ENCODE measurements at regions not wholly inside any gene's neighbourhood (a gene's known extent, or its start where the extent isn't known, plus 50 kb on each side); places are given as distances from the start of the nearest gene placed in this dataset.

- Histone ChIP-seq H3K36me3 (ENCODE audit: control insufficient read depth, insufficient read depth, low read length) (no peaks in the 10 kb centered on the region), H3K27ac (no peak overlapping the region), H3K9me3 (ENCODE audit: control insufficient read depth, low read length) (no peaks in the 10 kb centered on the region), H3K4me1 (no peaks in the 10 kb centered on the region), H3K4me3 (ENCODE audit: low read depth, low read length) (no peak overlapping the region), H3K9ac (no peak overlapping the region), H3K79me2 (no peaks in the 10 kb centered on the region), H2AFZ (no peak overlapping the region), H3K4me2 (ENCODE audit: low read length) (no peak overlapping the region), H3K27me3 (ENCODE audit: control insufficient read depth, insufficient read depth, low read length) (no peaks in the 10 kb centered on the region)
- TF ChIP-seq CTCF (IDR thresholded peaks at IDR 0.05): no peak
Measured at GRCh38 chr2:121007490-121007853, 271.8 kb downstream of the GLI2 start.

- H3K79me2 ChIP-seq: no peaks in the 10 kb centered on the region
- TF ChIP-seq CTCF (IDR thresholded peaks at IDR 0.05): no peak
- H3K9ac ChIP-seq: no peak overlapping the region
- H2AFZ ChIP-seq: no peak overlapping the region
- H3K4me3 ChIP-seq (ENCODE audit: low read depth, low read length): no peak overlapping the region
- H3K36me3 ChIP-seq (ENCODE audit: control insufficient read depth, insufficient read depth, low read length): no peaks in the 10 kb centered on the region
- H3K4me2 ChIP-seq (ENCODE audit: low read length): no peak overlapping the region
- H3K27me3 ChIP-seq (ENCODE audit: control insufficient read depth, insufficient read depth, low read length): no peaks in the 10 kb centered on the region
- no peak overlapping the region for H3K27ac ChIP-seq
- no peaks in the 10 kb centered on the region for H3K4me1 ChIP-seq
- no peaks in the 10 kb centered on the region for H3K9me3 ChIP-seq (ENCODE audit: control insufficient read depth, low read length)
Measured at GRCh38 chr2:121008975-121009374, 273.3 kb downstream of the GLI2 start.

- H3K4me3 ChIP-seq (ENCODE audit: low read depth, low read length): no peak overlapping the region
- no peak overlapping the region for H2AFZ ChIP-seq
- no peak overlapping the region for H3K27ac ChIP-seq
- H3K27me3 ChIP-seq (ENCODE audit: control insufficient read depth, insufficient read depth, low read length): no peaks in the 10 kb centered on the region
- no peak overlapping the region for H3K4me2 ChIP-seq (ENCODE audit: low read length)
- no peaks in the 10 kb centered on the region for H3K79me2 ChIP-seq
- TF ChIP-seq CTCF (IDR thresholded peaks at IDR 0.05): no peak
- no peak overlapping the region for H3K9ac ChIP-seq
- H3K36me3 ChIP-seq (ENCODE audit: control insufficient read depth, insufficient read depth, low read length): no peaks in the 10 kb centered on the region
- H3K4me1 ChIP-seq: no peaks in the 10 kb centered on the region
- no peaks in the 10 kb centered on the region for H3K9me3 ChIP-seq (ENCODE audit: control insufficient read depth, low read length)
Measured at GRCh38 chr2:121010998-121011397, 274.0 kb downstream of the TFCP2L1 start.

- no peaks in the 10 kb centered on the region for H3K36me3 ChIP-seq (ENCODE audit: control insufficient read depth, insufficient read depth, low read length)
- H2AFZ ChIP-seq: no peak overlapping the region
- H3K9me3 ChIP-seq (ENCODE audit: control insufficient read depth, low read length): no peaks in the 10 kb centered on the region
- H3K9ac ChIP-seq: no peak overlapping the region
- H3K4me1 ChIP-seq: no peaks in the 10 kb centered on the region
- H3K79me2 ChIP-seq: no peaks in the 10 kb centered on the region
- H3K4me3 ChIP-seq (ENCODE audit: low read depth, low read length): no peak overlapping the region
- H3K27me3 ChIP-seq (ENCODE audit: control insufficient read depth, insufficient read depth, low read length): no peaks in the 10 kb centered on the region
- TF ChIP-seq CTCF (IDR thresholded peaks at IDR 0.05): no peak
- no peak overlapping the region for H3K27ac ChIP-seq
- H3K4me2 ChIP-seq (ENCODE audit: low read length): no peak overlapping the region
Measured at GRCh38 chr2:121014876-121015275, 270.1 kb downstream of the TFCP2L1 start.

- Histone ChIP-seq H3K9ac (no peak overlapping the region), H3K4me1 (no peaks in the 10 kb centered on the region), H3K79me2 (no peaks in the 10 kb centered on the region), H3K27me3 (ENCODE audit: control insufficient read depth, insufficient read depth, low read length) (no peaks in the 10 kb centered on the region), H2AFZ (no peak overlapping the region), H3K9me3 (ENCODE audit: control insufficient read depth, low read length) (no peaks in the 10 kb centered on the region), H3K4me2 (ENCODE audit: low read length) (no peak overlapping the region), H3K4me3 (ENCODE audit: low read depth, low read length) (no peak overlapping the region), H3K36me3 (ENCODE audit: control insufficient read depth, insufficient read depth, low read length) (no peaks in the 10 kb centered on the region), H3K27ac (no peak overlapping the region)
- no peak for TF ChIP-seq CTCF (IDR thresholded peaks at IDR 0.05)
Measured at GRCh38 chr2:121015971-121016485, 269.0 kb downstream of the TFCP2L1 start.

Measured in parathyroid adenoma (tissue), 2 donors.